Endodermal cell (in vitro differentiated cells): ENCODE measurements at regions not wholly inside any gene's neighbourhood (a gene's known extent, or its start where the extent isn't known, plus 50 kb on each side); places are given as distances from the start of the nearest gene placed in this dataset.

Experiments used
- DNase-seq: peaks from one replicate; pipeline ENCODE4 v3.0.0-alpha.2; 2017
- H3K27ac ChIP-seq: 2 replicates; pipeline ENCODE4 v1.5.1; 2013; ENCODE audit warnings: mild to moderate bottlenecking, low read depth, low read length, moderate library complexity
- H3K27me3 ChIP-seq: 2 replicates; pipeline ENCODE4 v1.6.1; 2013; ENCODE audit warnings: mild to moderate bottlenecking, low read length, moderate library complexity; ENCODE audit not compliant: insufficient read depth, control insufficient read depth, poor library complexity, severe bottlenecking
- H3K36me3 ChIP-seq: 2 replicates; pipeline ENCODE4 v1.7.0; 2013; ENCODE audit warnings: mild to moderate bottlenecking, low read length, moderate library complexity; ENCODE audit not compliant: control insufficient read depth, insufficient read depth
- H3K4me1 ChIP-seq: one replicate; pipeline ENCODE4 v1.7.0; 2013; ENCODE audit warnings: low read length; ENCODE audit not compliant: control insufficient read depth, insufficient read depth
- H3K4me3 ChIP-seq: 2 replicates; pipeline ENCODE4 v1.5.1; 2013; ENCODE audit warnings: mild to moderate bottlenecking, low read length, moderate library complexity
- H3K9ac ChIP-seq: 2 replicates; pipeline ENCODE4 v1.6.1; 2013; ENCODE audit warnings: mild to moderate bottlenecking, low read length, moderate library complexity; ENCODE audit not compliant: poor library complexity, severe bottlenecking; ENCODE audit errors: extremely low read depth
- H3K9me3 ChIP-seq: 2 replicates; pipeline ENCODE4 v1.6.1; 2013; ENCODE audit warnings: mild to moderate bottlenecking, low read length, moderate library complexity; ENCODE audit not compliant: control insufficient read depth
- H3K27ac Mint-ChIP-seq: 2 replicates; pipeline ENCODE4 v1.8.0; 2020; ENCODE audit warnings: mixed read lengths
- H3K27me3 Mint-ChIP-seq: 2 replicates; pipeline ENCODE4 v1.8.0; 2021; ENCODE audit warnings: mild to moderate bottlenecking, mixed read lengths; ENCODE audit not compliant: insufficient read depth
- H3K36me3 Mint-ChIP-seq: 2 replicates; pipeline ENCODE4 v1.8.0; 2020; ENCODE audit warnings: low read depth, mixed read lengths
- H3K4me1 Mint-ChIP-seq: 2 replicates; pipeline ENCODE4 v1.8.0; 2020; ENCODE audit warnings: mixed read lengths
- H3K4me3 Mint-ChIP-seq: 2 replicates; pipeline ENCODE4 v1.8.0; 2020; ENCODE audit warnings: mild to moderate bottlenecking, moderate library complexity, mixed read lengths
- H3K9me3 Mint-ChIP-seq: 2 replicates; pipeline ENCODE4 v1.8.0; 2020; ENCODE audit warnings: mild to moderate bottlenecking, mixed read lengths
- CTCF ChIP-seq: fragments of 200-600 bp; sonication (generic); conservative IDR thresholded peaks from 2 replicates; pipeline ENCODE4 v1.5.0; 2021; ENCODE audit warnings: antibody characterized with exemption, mild to moderate bottlenecking
- WGBS, 2 experiments: methylation state at CpG; one replicate each; pipeline versions ENCODE4 v1.1.5 to v1.1.7; 2013; ENCODE audit warnings: missing lambda C conversion rate in 2 of 2, mixed read lengths in 1 of 2; ENCODE audit not compliant: insufficient coverage in 1 of 2, insufficient read length in 1 of 2; 5-methylcytosine and 5-hydroxymethylcytosine counted together

- H3K4me3 ChIP-seq, result no peak overlapping the region
- H3K36me3 ChIP-seq, result peaks cover 65% of the 10 kb centered on the region
- no peak for DNase-seq
- no peaks in the 10 kb centered on the region for H3K27me3 ChIP-seq
- H3K9ac ChIP-seq, result no peak overlapping the region
- 98 to 100% methylated on average over 2 to 3 of the region's 3 CpGs for WGBS, 2 experiments
- no peaks in the 10 kb centered on the region for H3K9me3 ChIP-seq
- no peaks in the 10 kb centered on the region for H3K9me3 Mint-ChIP-seq
- no peaks in the 10 kb centered on the region for H3K4me1 ChIP-seq
- H3K36me3 Mint-ChIP-seq, result peaks cover 52% of the 10 kb centered on the region
- no peak overlapping the region for H3K4me3 Mint-ChIP-seq
- H3K4me1 Mint-ChIP-seq, result peaks cover 17% of the 10 kb centered on the region
- no peak for TF ChIP-seq CTCF
- no peak overlapping the region for H3K27ac ChIP-seq
- H3K27ac Mint-ChIP-seq, result no peak overlapping the region
- H3K27me3 Mint-ChIP-seq, result no peaks in the 10 kb centered on the region
Observed at GRCh38 chr7:86932038-86932512, 127.4 kb downstream of the ELAPOR2 start.

GRCh38 chr7:86931439-86931838 lies 128.0 kb downstream of the ELAPOR2 start:
- no peak overlapping the region for H3K9ac ChIP-seq
- peaks cover 46% of the 10 kb centered on the region for H3K36me3 Mint-ChIP-seq
- peaks cover 18% of the 10 kb centered on the region for H3K4me1 Mint-ChIP-seq
- H3K9me3 ChIP-seq, result no peaks in the 10 kb centered on the region
- no peak for DNase-seq
- H3K4me3 Mint-ChIP-seq, result no peak overlapping the region
- TF ChIP-seq CTCF, result no peak
- WGBS, 2 experiments, result 96 to 100% methylated on average over 1 to 2 of the region's 2 CpGs
- no peak overlapping the region for H3K27ac Mint-ChIP-seq
- H3K36me3 ChIP-seq, result peaks cover 60% of the 10 kb centered on the region
- no peaks in the 10 kb centered on the region for H3K27me3 Mint-ChIP-seq
- H3K27me3 ChIP-seq, result no peaks in the 10 kb centered on the region
- H3K9me3 Mint-ChIP-seq, result no peaks in the 10 kb centered on the region
- no peaks in the 10 kb centered on the region for H3K4me1 ChIP-seq
- no peak overlapping the region for H3K27ac ChIP-seq
- H3K4me3 ChIP-seq, result no peak overlapping the region

GRCh38 chr7:86930554-86931307 lies 128.7 kb downstream of the ELAPOR2 start:
- no peaks in the 10 kb centered on the region for H3K4me1 ChIP-seq
- H3K9me3 ChIP-seq, result no peaks in the 10 kb centered on the region
- no peaks in the 10 kb centered on the region for H3K9me3 Mint-ChIP-seq
- H3K4me1 Mint-ChIP-seq, result peaks cover 18% of the 10 kb centered on the region
- TF ChIP-seq CTCF, result no peak
- H3K27me3 Mint-ChIP-seq, result no peaks in the 10 kb centered on the region
- H3K4me3 ChIP-seq, result no peak overlapping the region
- peaks cover 60% of the 10 kb centered on the region for H3K36me3 ChIP-seq
- H3K4me3 Mint-ChIP-seq, result no peak overlapping the region
- H3K27ac ChIP-seq, result no peak overlapping the region
- DNase-seq, result no peak
- no peak overlapping the region for H3K27ac Mint-ChIP-seq
- H3K27me3 ChIP-seq, result no peaks in the 10 kb centered on the region
- no peak overlapping the region for H3K9ac ChIP-seq
- 94 to 95% methylated on average over 4 to 5 of the region's 5 CpGs for WGBS, 2 experiments
- peaks cover 43% of the 10 kb centered on the region for H3K36me3 Mint-ChIP-seq
